ENCODE measurements at regions not wholly inside any gene's neighbourhood (a gene's known extent, or its start where the extent isn't known, plus 50 kb on each side); places are given as distances from the start of the nearest gene placed in this dataset.
A peak's percentile ranks its signal among the peaks of the same experiment; 100 is the strongest.

DNA sequence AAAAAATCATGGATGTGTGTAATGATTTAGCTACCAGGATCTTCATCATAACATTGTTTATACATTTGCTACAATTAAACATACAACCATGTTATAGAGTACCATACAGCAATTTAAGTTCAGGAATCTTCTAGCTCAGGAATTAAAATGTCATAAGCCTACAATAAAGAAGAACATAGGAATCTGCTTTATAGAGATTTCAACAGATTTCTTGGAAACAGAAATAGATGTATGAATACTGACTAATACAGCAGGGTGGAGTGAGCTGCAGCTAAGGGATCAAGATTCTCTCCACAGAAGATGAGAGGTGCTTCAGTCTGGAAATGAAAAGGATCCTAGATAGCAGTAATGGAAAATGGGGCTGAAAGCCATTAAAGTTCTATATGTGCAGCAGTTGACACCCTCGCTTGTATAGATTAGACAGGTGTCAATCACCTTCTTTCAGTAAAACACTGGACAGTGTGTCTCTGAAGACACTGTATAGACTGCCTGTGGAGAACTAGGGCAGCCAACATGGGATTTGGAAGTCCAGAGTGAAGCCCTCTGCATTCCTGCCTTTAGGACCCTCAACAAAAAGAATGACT lies 73.9 kb downstream of the DNTTIP2 start:
- no peak for TF ChIP-seq USF1 (IDR thresholded peaks at IDR 0.05)
- no peak for TF ChIP-seq EGR1 (IDR thresholded peaks at IDR 0.05)
- TF ChIP-seq TCF12 (IDR thresholded peaks at IDR 0.05; ENCODE audit: low read depth): no peak
- TF ChIP-seq RAD21 (IDR thresholded peaks at IDR 0.05; ENCODE audit: low read depth): no peak
- TF ChIP-seq ZBTB7A (IDR thresholded peaks at IDR 0.05; ENCODE audit: low read depth): no peak
- TF ChIP-seq CREB1 (IDR thresholded peaks at IDR 0.05; ENCODE audit: low read depth): no peak
- TF ChIP-seq TAF1 (IDR thresholded peaks at IDR 0.05; ENCODE audit: low read depth): no peak
- TF ChIP-seq NFIC (IDR thresholded peaks at IDR 0.05): no peak
- TF ChIP-seq, protein P1, sequence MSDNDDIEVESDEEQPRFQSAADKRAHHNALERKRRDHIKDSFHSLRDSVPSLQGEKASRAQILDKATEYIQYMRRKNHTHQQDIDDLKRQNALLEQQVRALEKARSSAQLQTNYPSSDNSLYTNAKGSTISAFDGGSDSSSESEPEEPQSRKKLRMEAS (IDR thresholded peaks at IDR 0.05): no peak
- TF ChIP-seq FOXM1 (IDR thresholded peaks at IDR 0.05; ENCODE audit: borderline replicate concordance, low read depth): no peak
- no peak for TF ChIP-seq TEAD4 (IDR thresholded peaks at IDR 0.05)
- TF ChIP-seq CEBPB (IDR thresholded peaks at IDR 0.05): no peak
- TF ChIP-seq YY1 (IDR thresholded peaks at IDR 0.05; ENCODE audit: low read depth): no peak
- TF ChIP-seq EP300 (IDR thresholded peaks at IDR 0.05; ENCODE audit: borderline replicate concordance): no peak
- TF ChIP-seq REST (IDR thresholded peaks at IDR 0.05; ENCODE audit: low read depth): no peak

- TF ChIP-seq TAF1 (IDR thresholded peaks at IDR 0.05; ENCODE audit: low read depth) (no peak), REST (IDR thresholded peaks at IDR 0.05; ENCODE audit: low read depth) (no peak), CREB1 (IDR thresholded peaks at IDR 0.05; ENCODE audit: low read depth) (no peak), USF1 (IDR thresholded peaks at IDR 0.05) (no peak), TCF12 (IDR thresholded peaks at IDR 0.05; ENCODE audit: low read depth) (peak; percentile 52; the same call in 1 of the 2 replicates), RAD21 (IDR thresholded peaks at IDR 0.05; ENCODE audit: low read depth) (no peak), EP300 (IDR thresholded peaks at IDR 0.05; ENCODE audit: borderline replicate concordance) (peak; percentile 70; the same call in 1 of the 2 replicates), NFIC (IDR thresholded peaks at IDR 0.05) (peak; percentile 13; the same call in 1 of the 2 replicates), ZBTB7A (IDR thresholded peaks at IDR 0.05; ENCODE audit: low read depth) (no peak), EGR1 (IDR thresholded peaks at IDR 0.05) (no peak), YY1 (IDR thresholded peaks at IDR 0.05; ENCODE audit: low read depth) (no peak), FOXM1 (IDR thresholded peaks at IDR 0.05; ENCODE audit: borderline replicate concordance, low read depth) (peak; percentile 67; the same call in 1 of the 2 replicates), TEAD4 (IDR thresholded peaks at IDR 0.05) (no peak), CEBPB (IDR thresholded peaks at IDR 0.05) (no peak)
- TF ChIP-seq, protein P1 (IDR thresholded peaks at IDR 0.05): no peak
These were observed 74.6 kb downstream of the DNTTIP2 start for GRCh38 chr1:93804412-93804811.

- TF ChIP-seq TCF12 (IDR thresholded peaks at IDR 0.05; ENCODE audit: low read depth) (no peak), REST (IDR thresholded peaks at IDR 0.05; ENCODE audit: low read depth) (no peak), YY1 (IDR thresholded peaks at IDR 0.05; ENCODE audit: low read depth) (no peak), NFIC (IDR thresholded peaks at IDR 0.05) (no peak), CEBPB (IDR thresholded peaks at IDR 0.05) (no peak), TEAD4 (IDR thresholded peaks at IDR 0.05) (no peak), ZBTB7A (IDR thresholded peaks at IDR 0.05; ENCODE audit: low read depth) (no peak), USF1 (IDR thresholded peaks at IDR 0.05) (no peak), EGR1 (IDR thresholded peaks at IDR 0.05) (no peak), CREB1 (IDR thresholded peaks at IDR 0.05; ENCODE audit: low read depth) (no peak), TAF1 (IDR thresholded peaks at IDR 0.05; ENCODE audit: low read depth) (no peak), FOXM1 (IDR thresholded peaks at IDR 0.05; ENCODE audit: borderline replicate concordance, low read depth) (no peak), RAD21 (IDR thresholded peaks at IDR 0.05; ENCODE audit: low read depth) (no peak)
- TF ChIP-seq, protein P1 (IDR thresholded peaks at IDR 0.05): no peak
These were observed 77.5 kb downstream of the DNTTIP2 start for GRCh38 chr1:93801471-93801870.
